GM18868 (cell line): ENCODE measurements at regions not wholly inside any gene's neighbourhood (a gene's known extent, or its start where the extent isn't known, plus 50 kb on each side); places are given as distances from the start of the nearest gene placed in this dataset.
"Not testable (repeated sequence)": the region's sequence is repeated elsewhere in the genome, so short reads cannot be mapped to it uniquely, and the experiment has no call there.

Experiments
- ATAC-seq: cut with Tn5 transposase; IDR thresholded peaks from one replicate; pipeline ENCODE4 v1.9.1; 2021; ENCODE audit warnings: mild to moderate bottlenecking, moderate library complexity; ENCODE audit not compliant: unreplicated experiment

- ATAC-seq, result no peak
Observed at GRCh38 chr1:4210043-4210442, 310.0 kb upstream of the C1orf174 start.

- no peak for ATAC-seq
Observed at GRCh38 chr1:4212796-4213195, 312.7 kb upstream of the C1orf174 start.

- ATAC-seq, result no peak
Observed at GRCh38 chr1:4213366-4213973, 313.4 kb upstream of the C1orf174 start.

- ATAC-seq, result no peak
Observed at GRCh38 chr1:4214826-4215225, 314.8 kb upstream of the C1orf174 start.

- no peak for ATAC-seq
Observed at GRCh38 chr1:4215391-4215790, 315.3 kb upstream of the C1orf174 start.

- no peak for ATAC-seq
Observed at GRCh38 chr1:4216231-4216630, 316.2 kb upstream of the C1orf174 start.

- ATAC-seq, result no peak
Observed at GRCh38 chr1:4218619-4219018, 318.5 kb upstream of the C1orf174 start.

- no peak for ATAC-seq
Observed at GRCh38 chr1:4219111-4219510, 319.0 kb upstream of the C1orf174 start.

- no peak for ATAC-seq
Observed at GRCh38 chr1:4219826-4220225, 319.8 kb upstream of the C1orf174 start.

GRCh38 chr1:4220362-4220761 lies 320.3 kb upstream of the C1orf174 start:
- no peak for ATAC-seq

- ATAC-seq, result no peak
Observed at GRCh38 chr1:4221107-4221506, 321.0 kb upstream of the C1orf174 start.

GRCh38 chr1:4224684-4225467 lies 324.8 kb upstream of the C1orf174 start:
- no peak for ATAC-seq

- ATAC-seq, result no peak
Observed at GRCh38 chr1:4227986-4228385, 327.9 kb upstream of the C1orf174 start.

- ATAC-seq, result no peak
Observed at GRCh38 chr1:4253935-4254334, 353.9 kb upstream of the C1orf174 start.

- ATAC-seq, result no peak
Observed at GRCh38 chr1:4256351-4256750, 356.3 kb upstream of the C1orf174 start.

- not testable (repeated sequence) for ATAC-seq
Observed at GRCh38 chr1:4258146-4258777, 358.2 kb upstream of the C1orf174 start.

- ATAC-seq, result no peak
Observed at GRCh38 chr1:4261327-4261726, 361.3 kb upstream of the C1orf174 start.

- no peak for ATAC-seq
Observed at GRCh38 chr1:4262665-4263064, 362.6 kb upstream of the C1orf174 start.

- no peak for ATAC-seq
Observed at GRCh38 chr1:4263699-4264098, 363.6 kb upstream of the C1orf174 start.

GRCh38 chr1:4265836-4266235 lies 365.8 kb upstream of the C1orf174 start:
- ATAC-seq, result no peak

- no peak for ATAC-seq
Observed at GRCh38 chr1:4267381-4268261, 367.5 kb upstream of the C1orf174 start.
